A549 (cell line): ENCODE measurements at regions not wholly inside any gene's neighbourhood (a gene's known extent, or its start where the extent isn't known, plus 50 kb on each side); places are given as distances from the start of the nearest gene placed in this dataset.

ENCODE experiments used
- ATAC-seq, 2 experiments: fragments of 200-7000 bp in 1 of 2; fragments of >200 bp in 1 of 2; cut with Nextera tagmentation in 1 of 2; cut with Tn5 transposase in 1 of 2; 3 replicates each; pipeline versions ENCODE4 v1.8.0 to v1.9.1; 2018 to 2020; ENCODE audit warnings: mild to moderate bottlenecking in 1 of 2, moderate library complexity in 1 of 2
- CTCF ChIA-PET: fragments of 300-600 bp; sonication (Branson Sonifier 250); formaldehyde crosslinking; extraction: SDS; loops from one replicate; lab custom pipeline; 2021; ENCODE audit warnings: antibody characterized with exemption, inconsistent platforms; lab: Yijun Ruan, JAX
- POLR2A ChIA-PET: fragments of 350-600 bp; formaldehyde crosslinking; extraction: SDS; loops from one replicate; lab custom pipeline; 2021; ENCODE audit warnings: antibody characterized with exemption, inconsistent platforms; lab: Yijun Ruan, JAX
- DNase-seq, 2 experiments: peaks; one replicate each; pipeline versions ENCODE4 v3.0.0 to v3.0.0-alpha.2; 2011 to 2016; ENCODE audit warnings: low read depth in 1 of 2, low spot score in 1 of 2
- FAIRE-seq: peaks from 2 replicates; lab custom pipeline; 2011; peaks lifted over from hg19 to GRCh38; lab: Jason Lieb, UNC
- H3K27ac ChIP-seq, 2 experiments: fragments of >200 bp; sonication (Bioruptor Twin); formaldehyde crosslinking; 3 replicates each; pipeline ENCODE4 v1.5.1; 2016 to 2017
- H3K4me1 ChIP-seq: fragments of >200 bp; sonication (Bioruptor Twin); formaldehyde crosslinking; 3 replicates; pipeline ENCODE4 v1.6.1; 2016
- H3K4me2 ChIP-seq: fragments of >200 bp; sonication (Bioruptor Twin); formaldehyde crosslinking; 3 replicates; pipeline ENCODE4 v1.6.1; 2016
- H3K4me3 ChIP-seq: fragments of >200 bp; sonication (Bioruptor Twin); formaldehyde crosslinking; 3 replicates; pipeline ENCODE4 v1.5.1; 2016
- H3K9me3 ChIP-seq: fragments of >200 bp; sonication (Bioruptor Twin); formaldehyde crosslinking; 3 replicates; pipeline ENCODE4 v1.6.1; 2016
- BCL3 ChIP-seq: fragments of >200 bp; sonication (Bioruptor Twin); formaldehyde crosslinking; IDR thresholded peaks from 3 replicates; pipeline ENCODE4 v1.6.1; 2016
- CBX8 ChIP-seq: fragments of 200-600 bp; sonication (generic); IDR thresholded peaks from 2 replicates; pipeline ENCODE4 v1.6.1; 2016
- CTCF ChIP-seq: fragments of >200 bp; sonication (Bioruptor Twin); formaldehyde crosslinking; IDR thresholded peaks from 3 replicates; pipeline ENCODE4 v1.5.1; 2016
- EHF ChIP-seq: fragments of 250-450 bp; sonication (Bioruptor Pico); IDR thresholded peaks from 2 replicates; pipeline ENCODE4 v1.5.0; 2020; ENCODE audit warnings: mild to moderate bottlenecking
- EHMT2 ChIP-seq: fragments of 200-600 bp; sonication (generic); IDR thresholded peaks from 2 replicates; pipeline ENCODE4 v1.6.1; 2016; ENCODE audit warnings: antibody characterized with exemption, low read depth, mild to moderate bottlenecking, moderate library complexity
- ELK1 ChIP-seq: fragments of 150-350 bp; IDR thresholded peaks from 2 replicates; pipeline ENCODE4 v1.6.1; 2014; ENCODE audit warnings: low read depth, mild to moderate bottlenecking, low read length
- ESRRA ChIP-seq: fragments of 150-350 bp; IDR thresholded peaks from 2 replicates; pipeline ENCODE4 v1.6.1; 2014; ENCODE audit warnings: mild to moderate bottlenecking, low read length, borderline replicate concordance
- FOSB ChIP-seq: fragments of 250-450 bp; sonication (Bioruptor Pico); IDR thresholded peaks from 2 replicates; pipeline ENCODE4 v1.5.0; 2020; ENCODE audit warnings: mild to moderate bottlenecking, moderate library complexity
- FOXS1 ChIP-seq: fragments of 250-450 bp; sonication (Bioruptor Pico); IDR thresholded peaks from 2 replicates; pipeline ENCODE4 v1.5.0; 2020; ENCODE audit warnings: mild to moderate bottlenecking, moderate library complexity
- HDAC2 ChIP-seq: fragments of 200-600 bp; sonication (generic); IDR thresholded peaks from 2 replicates; pipeline ENCODE4 v1.6.1; 2016
- HES2 ChIP-seq: fragments of >200 bp; sonication (Bioruptor Twin); formaldehyde crosslinking; IDR thresholded peaks from 2 replicates; pipeline ENCODE4 v1.6.1; 2016
- HEYL ChIP-seq: fragments of 250-450 bp; sonication (Bioruptor Pico); IDR thresholded peaks from 2 replicates; pipeline ENCODE4 v1.8.0; 2021; ENCODE audit warnings: mild to moderate bottlenecking, moderate library complexity
- HMGXB4 ChIP-seq: fragments of 250-450 bp; sonication (Bioruptor Pico); IDR thresholded peaks from 2 replicates; pipeline ENCODE4 v1.5.0; 2021; ENCODE audit warnings: mild to moderate bottlenecking, moderate library complexity, borderline replicate concordance
- HOXA7 ChIP-seq: fragments of 250-450 bp; sonication (Bioruptor Pico); IDR thresholded peaks from 2 replicates; pipeline ENCODE4 v1.5.0; 2020; ENCODE audit warnings: mild to moderate bottlenecking, moderate library complexity
- HOXB5 ChIP-seq: fragments of 250-450 bp; sonication (Bioruptor Pico); IDR thresholded peaks from 2 replicates; pipeline ENCODE4 v1.5.0; 2020; ENCODE audit warnings: mild to moderate bottlenecking, moderate library complexity
- MAFK ChIP-seq: fragments of 450-650 bp; IDR thresholded peaks from 2 replicates; pipeline ENCODE4 v1.6.1; 2014; ENCODE audit not compliant: partially characterized antibody
- MAZ ChIP-seq: fragments of 150-350 bp; IDR thresholded peaks from 2 replicates; pipeline ENCODE4 v1.6.1; 2014; ENCODE audit warnings: antibody characterized with exemption, low read depth, low read length, borderline replicate concordance
- MYC ChIP-seq: IDR thresholded peaks from 2 replicates; pipeline ENCODE4 v1.6.1; 2012; ENCODE audit warnings: mild to moderate bottlenecking, inconsistent platforms, low read length, improper control_type of control experiment, borderline replicate concordance
- NR3C1 ChIP-seq: fragments of >200 bp; sonication (Bioruptor Twin); formaldehyde crosslinking; IDR thresholded peaks from 3 replicates; pipeline ENCODE4 v1.6.1; 2017
- RAD21 ChIP-seq, 2 experiments: fragments of >200 bp in 1 of 2; sonication (Bioruptor Twin) in 1 of 2; formaldehyde crosslinking in 1 of 2; IDR thresholded peaks in 1 of 2; conservative IDR thresholded peaks in 1 of 2; 2 replicates in 1 of 2; 3 replicates in 1 of 2; pipeline ENCODE4 v1.6.1; 2012 to 2018; ENCODE audit warnings: inconsistent platforms in 1 of 2
- REST ChIP-seq: fragments of 200-600 bp; sonication (generic); IDR thresholded peaks from 2 replicates; pipeline ENCODE4 v1.6.1; 2016; ENCODE audit warnings: antibody characterized with exemption, mild to moderate bottlenecking, moderate library complexity
- SMC3 ChIP-seq: fragments of >200 bp; sonication (Bioruptor Twin); formaldehyde crosslinking; IDR thresholded peaks from 3 replicates; pipeline ENCODE4 v1.6.1; 2018; ENCODE audit warnings: inconsistent platforms
- SREBF2 ChIP-seq: fragments of 450-650 bp; IDR thresholded peaks from 2 replicates; pipeline ENCODE4 v1.6.1; 2014; ENCODE audit warnings: mild to moderate bottlenecking, moderate library complexity
- TFCP2L1 ChIP-seq: fragments of 250-450 bp; sonication (Bioruptor Pico); IDR thresholded peaks from 2 replicates; pipeline ENCODE4 v1.5.0; 2021; ENCODE audit warnings: mild to moderate bottlenecking
- ZC3H11A ChIP-seq: fragments of 450-650 bp; IDR thresholded peaks from 2 replicates; pipeline ENCODE4 v1.6.1; 2014; ENCODE audit warnings: antibody characterized with exemption, mild to moderate bottlenecking
- ZNF302 ChIP-seq: fragments of 250-450 bp; sonication (Bioruptor Pico); IDR thresholded peaks from 2 replicates; pipeline ENCODE4 v1.9.0; 2021; ENCODE audit warnings: inconsistent platforms, mild to moderate bottlenecking, moderate library complexity
- WGBS: methylation state at CpG from one replicate; pipeline ENCODE4 v1.1.6; 2017; ENCODE audit errors: missing lambda C conversion rate; 5-methylcytosine and 5-hydroxymethylcytosine counted together

- CTCF ChIA-PET, result no interaction called here
- DNase-seq (no peak), ATAC-seq (no peak), FAIRE-seq (no peak)
- Histone ChIP-seq H3K4me1 (no peaks in the 10 kb centered on the region), H3K4me3 (no peak overlapping the region), H3K27ac (no peak overlapping the region), H3K4me2 (no peak overlapping the region), H3K9me3 (no peaks in the 10 kb centered on the region)
- POLR2A ChIA-PET, result no interaction called here
- no peak for TF ChIP-seq ZNF302
- no peak for TF ChIP-seq BCL3
- no peak for TF ChIP-seq SMC3
- no peak for TF ChIP-seq EHF (CRISPR knock-in tag)
- TF ChIP-seq HOXB5, result no peak
- no peak for TF ChIP-seq REST
- no peak for TF ChIP-seq MYC
- no peak for TF ChIP-seq HOXA7 (CRISPR knock-in tag)
Measured at GRCh38 chr7:20050241-20050966, 166.8 kb downstream of the MACC1 start.

- H3K27ac ChIP-seq, result no peak overlapping the region
- no peaks in the 10 kb centered on the region for H3K9me3 ChIP-seq
- no peak overlapping the region for H3K4me2 ChIP-seq
- 84% methylated on average over 2 of the region's 2 CpGs for WGBS
- H3K4me1 ChIP-seq, result peaks cover 4% of the 10 kb centered on the region
- ATAC-seq, result no peak
- TF ChIP-seq ZC3H11A (no peak), MYC (no peak), TFCP2L1 (CRISPR knock-in tag) (no peak), ELK1 (no peak), CBX8 (no peak), ESRRA (no peak), FOXS1 (CRISPR knock-in tag) (no peak), BCL3 (no peak), FOSB (CRISPR knock-in tag) (no peak), MAFK (no peak), HMGXB4 (CRISPR knock-in tag) (no peak), CTCF (no peak), HDAC2 (no peak), RAD21 (conservative IDR thresholded peaks at IDR 0.05 in 1 of 2, IDR thresholded peaks at IDR 0.05 in 1 of 2) (no peak), HES2 (no peak), MAZ (no peak), HEYL (CRISPR knock-in tag) (no peak), SREBF2 (no peak), NR3C1 (no peak), EHMT2 (no peak)
- TF ChIP-seq, all 56 proteins: peak for 0
- POLR2A ChIA-PET, result no interaction called here
- DNase-seq (no peak), FAIRE-seq (no peak)
- H3K4me3 ChIP-seq, result no peak overlapping the region
- CTCF ChIA-PET, result interaction anchor here (0.6 kb wide), 1 partner anchor 32 kb away, joined by 3 read pairs; no protein-coding TSS in a partner anchor
Measured at GRCh38 chr7:20038676-20039075, 178.5 kb downstream of the MACC1 start.
